ENCODE measurements at regions not wholly inside any gene's neighbourhood (a gene's known extent, or its start where the extent isn't known, plus 50 kb on each side); places are given as distances from the start of the nearest gene placed in this dataset.
"Not testable (repeated sequence)": the region's sequence is repeated elsewhere in the genome, so short reads cannot be mapped to it uniquely, and the experiment has no call there.

DNA sequence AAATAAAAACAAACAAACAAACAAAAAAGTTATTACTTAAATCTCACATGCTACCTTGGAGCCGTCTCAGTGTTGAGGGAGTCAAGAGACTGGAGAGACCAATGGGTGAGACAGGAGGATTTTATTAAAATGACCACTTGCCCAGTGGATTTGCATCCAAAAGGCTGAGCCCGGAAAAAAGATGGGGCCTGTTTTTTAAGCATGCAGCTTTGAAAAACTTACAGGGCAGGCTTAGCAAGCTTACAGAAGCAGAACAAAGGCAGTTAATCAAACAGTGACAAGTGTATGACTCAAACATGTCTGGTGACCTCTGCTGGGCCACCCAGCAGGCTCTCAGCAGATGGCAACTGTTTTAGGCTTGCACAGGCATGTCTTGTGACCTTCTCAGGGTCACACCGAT, 82.5 kb downstream of the POTEH start:
- not testable (repeated sequence) for DNase-seq (ENCODE audit: low read depth)

DNA sequence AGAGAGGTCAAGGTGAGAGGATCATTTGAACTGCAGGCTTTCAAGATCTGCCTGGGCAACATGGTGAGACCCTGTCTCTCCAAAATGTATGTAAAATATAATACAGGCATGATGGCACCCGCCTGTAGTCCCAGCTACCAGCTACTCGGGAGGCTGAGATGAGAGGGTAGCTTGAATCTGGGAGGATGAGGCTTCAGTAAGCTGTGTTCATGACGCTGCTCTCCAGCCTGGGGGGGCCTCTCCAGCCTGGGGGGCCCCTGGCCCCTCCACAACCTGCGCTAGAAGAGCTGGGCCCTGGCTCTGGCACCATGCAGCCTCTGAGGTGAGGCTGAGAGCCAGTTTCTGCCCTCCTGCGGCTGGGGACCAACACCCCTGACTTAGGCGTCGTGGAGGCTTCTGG, 85.3 kb downstream of the POTEH start:
- not testable (repeated sequence) for DNase-seq (ENCODE audit: low read depth); H3K4me3 ChIP-seq (ENCODE audit: low read depth, low read length)

More for the DNA sequence above, 82.5 kb downstream of the POTEH start:
- H3K4me3 ChIP-seq (ENCODE audit: low read depth, low read length), result not testable (repeated sequence)

DNA sequence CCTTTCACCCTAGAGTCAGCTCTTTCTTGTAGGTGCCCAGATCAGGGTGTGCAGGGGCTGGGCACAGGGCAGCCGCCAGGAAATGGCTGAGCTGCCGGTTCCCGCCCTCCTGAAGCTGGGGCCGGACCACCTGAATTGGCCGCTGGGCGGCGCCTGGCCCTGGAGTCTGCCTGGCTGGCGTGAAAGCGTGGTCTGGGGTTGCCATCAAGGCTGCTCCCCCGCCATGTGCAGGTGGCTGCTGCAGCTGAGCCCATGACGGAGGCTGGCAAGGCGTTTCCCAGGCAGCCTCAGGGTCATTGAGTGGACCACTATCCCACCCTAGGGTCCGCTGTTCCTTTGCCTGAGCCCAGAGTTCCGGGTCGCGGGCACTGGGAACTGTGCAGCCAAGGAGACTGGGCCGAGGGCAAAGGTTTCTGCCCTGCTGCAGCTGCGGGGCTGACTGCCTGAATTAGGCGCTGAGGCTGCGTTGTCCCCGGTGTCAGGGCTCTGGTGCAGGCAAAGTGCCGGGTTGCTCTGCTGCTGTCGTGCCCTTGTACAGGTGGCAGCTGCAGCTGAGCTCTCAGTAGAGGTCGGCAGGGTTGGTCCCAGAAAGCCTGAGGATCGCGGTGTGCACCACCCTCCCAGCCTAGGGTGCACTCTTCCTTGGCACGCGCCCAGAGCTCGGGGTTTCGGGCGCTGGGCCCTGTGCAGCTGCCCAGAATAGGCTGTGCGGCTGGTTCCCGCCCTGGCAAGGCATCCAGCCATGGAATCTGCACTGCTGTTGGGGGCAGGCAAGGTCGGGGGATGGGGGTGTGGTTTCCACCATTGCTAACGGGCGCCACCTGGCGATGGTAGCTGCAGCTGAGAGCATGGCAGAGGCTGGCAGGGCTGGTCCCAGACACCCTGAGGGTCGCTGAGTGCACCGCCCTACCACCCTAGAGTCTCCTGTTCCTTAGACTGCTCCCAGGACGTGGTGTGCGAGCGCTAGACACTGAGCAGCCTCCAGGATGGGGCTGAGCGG, 86.1 kb downstream of the POTEH start:
- H3K4me3 ChIP-seq (ENCODE audit: low read depth, low read length); DNase-seq (ENCODE audit: low read depth): not testable (repeated sequence)

DNA sequence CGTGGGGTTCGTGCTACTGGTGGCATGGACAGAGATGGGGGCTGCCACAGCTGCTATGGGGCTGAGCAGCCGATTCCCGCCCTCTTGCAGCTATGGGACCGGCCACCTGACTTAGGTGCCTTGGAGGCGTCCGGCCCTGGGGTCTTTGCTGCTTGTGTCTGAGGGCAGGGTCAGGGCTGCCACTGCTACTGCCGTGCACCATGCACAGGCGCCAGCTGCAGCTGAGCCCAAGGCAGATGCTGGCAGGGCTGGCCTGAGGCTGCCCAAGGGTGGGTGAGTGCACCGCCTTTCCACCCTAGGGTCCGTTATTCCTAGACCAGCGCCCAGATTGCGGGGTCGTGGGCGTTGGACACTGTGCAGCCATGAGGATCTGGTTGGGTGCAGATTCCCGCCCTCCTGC, 86.9 kb downstream of the POTEH start:
- DNase-seq (ENCODE audit: low read depth), result not testable (repeated sequence)
- peak overlapping the region; percentile 25; the same call in 1 of the 2 replicates for H3K4me3 ChIP-seq (ENCODE audit: low read depth, low read length)

DNA sequence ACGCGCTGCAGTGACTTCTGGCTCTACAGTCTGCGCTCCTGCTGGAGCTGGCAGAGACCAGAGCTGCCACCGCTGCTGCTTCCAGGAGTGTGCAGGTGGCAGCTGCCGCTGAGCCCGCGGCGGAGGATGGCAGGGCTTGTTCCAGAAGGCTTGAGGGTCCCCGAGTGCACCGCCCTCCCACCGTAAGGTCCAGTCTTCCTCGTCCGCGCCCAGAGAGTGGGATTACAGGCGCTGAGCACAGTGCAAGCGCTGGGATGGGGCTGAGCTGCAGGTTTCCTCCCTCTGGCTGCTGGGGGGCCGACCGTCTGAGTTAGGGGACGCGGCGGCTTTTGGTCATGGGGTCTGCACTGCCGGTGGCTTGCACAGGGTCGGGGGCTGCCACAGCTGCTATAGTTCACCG, 87.3 kb downstream of the POTEH start:
- DNase-seq (ENCODE audit: low read depth), result not testable (repeated sequence)
- H3K4me3 ChIP-seq (ENCODE audit: low read depth, low read length), result peak overlapping the region; percentile 25; the same call in 1 of the 2 replicates

- H3K4me3 ChIP-seq (ENCODE audit: low read depth, low read length); DNase-seq (ENCODE audit: low read depth): not testable (repeated sequence)
These were observed 87.7 kb downstream of the POTEH start for GRCh38 chr22:15777557-15777956.

DNA sequence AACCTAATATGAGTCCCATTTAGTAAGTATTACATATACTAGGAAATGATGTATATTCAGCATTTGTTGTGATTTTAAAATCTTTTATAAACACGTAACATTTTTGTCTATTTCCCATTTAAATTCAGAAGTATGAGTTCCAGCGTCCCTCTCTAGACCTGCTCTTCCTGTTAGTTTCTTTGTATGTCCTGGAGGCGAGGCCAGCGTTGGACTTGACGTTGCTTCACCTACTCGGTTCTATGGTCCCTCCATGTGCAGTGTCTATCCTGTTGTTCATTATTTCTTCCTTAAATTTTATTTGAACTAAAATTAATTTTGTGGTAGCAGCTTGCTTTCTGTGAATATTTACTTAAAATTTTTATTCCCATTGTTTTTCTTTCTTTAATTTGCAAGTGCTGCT, 88.5 kb downstream of the POTEH start:
- not testable (repeated sequence) for H3K4me3 ChIP-seq (ENCODE audit: low read depth, low read length); DNase-seq (ENCODE audit: low read depth)

- DNase-seq (ENCODE audit: low read depth); H3K4me3 ChIP-seq (ENCODE audit: low read depth, low read length): not testable (repeated sequence)
These were observed 91.8 kb downstream of the POTEH start for GRCh38 chr22:15781652-15782051.

GRCh38 chr22:15782933-15783332, 93.1 kb downstream of the POTEH start:
- not testable (repeated sequence) for H3K4me3 ChIP-seq (ENCODE audit: low read depth, low read length); DNase-seq (ENCODE audit: low read depth)

GRCh38 chr22:15784383-15785085, 94.7 kb downstream of the POTEH start:
- not testable (repeated sequence) for DNase-seq (ENCODE audit: low read depth)
- H3K4me3 ChIP-seq (ENCODE audit: low read depth, low read length), result 0 out of 2 replicates have a peak overlapping the region, but pooled peaks have one; percentile 15

- H3K4me3 ChIP-seq (ENCODE audit: low read depth, low read length); DNase-seq (ENCODE audit: low read depth): not testable (repeated sequence)
These were observed 97.3 kb downstream of the POTEH start for GRCh38 chr22:15786942-15787733.

DNA sequence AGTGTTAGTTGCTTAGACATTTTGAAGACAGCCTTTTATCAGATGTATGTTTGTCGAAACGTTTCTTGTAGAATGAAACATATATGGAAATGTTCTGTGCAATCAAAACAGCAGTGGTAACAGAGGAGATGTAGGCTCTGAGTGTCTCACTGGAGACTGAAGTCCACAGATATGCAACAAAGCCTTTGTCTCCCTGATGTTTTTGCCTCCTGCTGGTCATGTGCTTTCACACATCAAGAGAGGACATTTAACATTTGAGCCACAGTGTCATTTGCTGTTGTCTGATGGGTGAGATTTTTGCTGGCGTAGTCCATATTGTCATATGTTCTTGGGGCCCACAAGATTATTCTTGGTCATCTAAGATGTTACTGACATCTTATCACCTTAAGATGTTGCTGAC, 101.7 kb downstream of the POTEH start:
- not testable (repeated sequence) for DNase-seq (ENCODE audit: low read depth); H3K4me3 ChIP-seq (ENCODE audit: low read depth, low read length)

DNA sequence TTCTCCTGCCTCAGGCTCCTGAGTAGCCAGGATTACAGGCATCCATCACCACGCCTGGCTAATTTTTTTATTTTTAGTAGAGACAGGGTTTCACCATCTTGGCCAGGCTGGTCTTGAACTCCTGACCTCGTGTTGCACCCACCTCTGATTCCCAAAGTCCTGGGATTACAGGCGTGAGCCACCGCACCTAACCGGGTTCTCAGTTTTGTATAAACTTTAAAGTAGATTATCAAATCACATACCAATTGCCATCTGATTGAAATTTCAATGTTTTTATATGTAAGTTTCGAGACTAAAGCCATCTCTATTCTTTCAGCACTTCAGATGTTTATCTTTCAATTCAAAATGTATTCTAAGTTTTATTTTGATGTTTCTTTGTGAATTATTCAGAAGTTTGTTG, 110.1 kb downstream of the POTEH start:
- not testable (repeated sequence) for H3K4me3 ChIP-seq (ENCODE audit: low read depth, low read length); DNase-seq (ENCODE audit: low read depth)

- DNase-seq (ENCODE audit: low read depth); H3K4me3 ChIP-seq (ENCODE audit: low read depth, low read length): not testable (repeated sequence)
- TF ChIP-seq, protein P1, sequence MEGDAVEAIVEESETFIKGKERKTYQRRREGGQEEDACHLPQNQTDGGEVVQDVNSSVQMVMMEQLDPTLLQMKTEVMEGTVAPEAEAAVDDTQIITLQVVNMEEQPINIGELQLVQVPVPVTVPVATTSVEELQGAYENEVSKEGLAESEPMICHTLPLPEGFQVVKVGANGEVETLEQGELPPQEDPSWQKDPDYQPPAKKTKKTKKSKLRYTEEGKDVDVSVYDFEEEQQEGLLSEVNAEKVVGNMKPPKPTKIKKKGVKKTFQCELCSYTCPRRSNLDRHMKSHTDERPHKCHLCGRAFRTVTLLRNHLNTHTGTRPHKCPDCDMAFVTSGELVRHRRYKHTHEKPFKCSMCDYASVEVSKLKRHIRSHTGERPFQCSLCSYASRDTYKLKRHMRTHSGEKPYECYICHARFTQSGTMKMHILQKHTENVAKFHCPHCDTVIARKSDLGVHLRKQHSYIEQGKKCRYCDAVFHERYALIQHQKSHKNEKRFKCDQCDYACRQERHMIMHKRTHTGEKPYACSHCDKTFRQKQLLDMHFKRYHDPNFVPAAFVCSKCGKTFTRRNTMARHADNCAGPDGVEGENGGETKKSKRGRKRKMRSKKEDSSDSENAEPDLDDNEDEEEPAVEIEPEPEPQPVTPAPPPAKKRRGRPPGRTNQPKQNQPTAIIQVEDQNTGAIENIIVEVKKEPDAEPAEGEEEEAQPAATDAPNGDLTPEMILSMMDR (IDR thresholded peaks at IDR 0.05; ENCODE audit: control insufficient read depth, extremely low read depth, insufficient read depth), result peak; percentile 68
These were observed 121.3 kb downstream of the POTEH start for GRCh38 chr22:15811141-15811540.

DNA sequence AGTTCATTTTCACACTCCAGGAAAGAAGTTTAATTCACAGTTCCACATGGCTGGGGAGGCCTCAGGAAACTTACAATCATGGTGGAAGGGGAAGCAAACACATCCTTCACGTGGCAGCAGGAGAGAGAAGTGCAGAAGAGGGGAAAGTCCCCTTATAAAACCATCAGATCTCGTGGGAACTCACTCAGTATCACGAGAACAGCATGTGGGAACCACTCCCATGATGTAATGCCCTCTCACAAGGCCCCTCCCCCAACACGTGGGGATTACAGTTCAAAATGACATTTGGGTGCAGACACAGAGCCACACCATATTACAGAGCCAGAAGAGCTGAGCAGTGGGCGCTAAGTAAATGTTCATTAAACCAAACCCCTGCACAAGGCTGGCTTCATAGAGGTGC, 126.0 kb downstream of the POTEH start:
- not testable (repeated sequence) for H3K4me3 ChIP-seq (ENCODE audit: low read depth, low read length); DNase-seq (ENCODE audit: low read depth)

- not testable (repeated sequence) for H3K4me3 ChIP-seq (ENCODE audit: low read depth, low read length); DNase-seq (ENCODE audit: low read depth)
These were observed 126.6 kb downstream of the POTEH start for GRCh38 chr22:15816470-15816869.

GRCh38 chr22:15817264-15817663, 127.4 kb downstream of the POTEH start:
- not testable (repeated sequence) for H3K4me3 ChIP-seq (ENCODE audit: low read depth, low read length); DNase-seq (ENCODE audit: low read depth)
